ENCODE measurements at regions not wholly inside any gene's neighbourhood (a gene's known extent, or its start where the extent isn't known, plus 50 kb on each side); places are given as distances from the start of the nearest gene placed in this dataset.

DNA sequence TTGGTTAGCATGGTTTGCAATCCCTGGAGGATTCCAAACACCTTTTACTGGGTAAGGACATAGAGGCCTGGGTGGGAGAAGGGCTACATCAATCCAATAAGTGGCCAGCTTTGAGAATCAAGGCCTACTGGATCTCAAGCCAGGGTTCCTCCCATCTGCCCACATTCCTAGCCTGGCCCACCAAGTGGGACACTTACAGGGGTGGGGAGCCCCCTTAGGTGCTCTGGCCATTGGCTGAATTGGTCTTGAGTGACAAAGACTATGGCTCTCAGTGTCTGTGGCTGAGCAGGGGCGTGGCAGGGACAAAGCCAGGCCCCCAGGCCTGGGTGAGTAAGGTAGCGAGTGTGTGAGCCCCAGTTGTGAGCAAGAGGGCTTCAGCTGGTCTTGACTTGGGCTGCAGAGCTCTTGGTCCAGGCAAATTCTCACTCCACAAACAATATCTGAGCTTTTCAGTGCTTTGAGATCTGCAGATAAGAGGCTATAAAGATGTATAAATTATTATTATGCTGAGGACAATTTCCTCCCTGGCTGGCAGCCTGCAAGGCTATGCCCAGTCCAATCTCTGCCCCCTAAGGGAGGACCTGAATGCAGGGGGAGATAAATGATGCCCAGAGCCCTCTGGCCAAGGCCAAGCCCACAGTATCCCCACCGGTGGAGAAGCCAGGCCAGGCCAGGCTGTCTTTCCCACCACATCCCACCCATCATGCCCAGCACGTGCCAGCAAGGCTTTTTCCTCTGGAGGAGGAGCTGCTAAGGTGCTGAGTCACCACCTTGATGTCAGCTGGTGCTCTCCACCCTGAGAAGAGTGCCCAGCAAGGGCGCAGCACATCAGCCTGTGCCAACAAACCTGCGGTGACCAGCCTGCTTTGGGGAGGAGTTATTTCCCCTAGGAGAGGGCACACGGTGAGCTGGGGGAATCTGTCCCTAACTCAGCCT, 80.7 kb upstream of the DUSP5 start:
- TF ChIP-seq, protein P1, sequence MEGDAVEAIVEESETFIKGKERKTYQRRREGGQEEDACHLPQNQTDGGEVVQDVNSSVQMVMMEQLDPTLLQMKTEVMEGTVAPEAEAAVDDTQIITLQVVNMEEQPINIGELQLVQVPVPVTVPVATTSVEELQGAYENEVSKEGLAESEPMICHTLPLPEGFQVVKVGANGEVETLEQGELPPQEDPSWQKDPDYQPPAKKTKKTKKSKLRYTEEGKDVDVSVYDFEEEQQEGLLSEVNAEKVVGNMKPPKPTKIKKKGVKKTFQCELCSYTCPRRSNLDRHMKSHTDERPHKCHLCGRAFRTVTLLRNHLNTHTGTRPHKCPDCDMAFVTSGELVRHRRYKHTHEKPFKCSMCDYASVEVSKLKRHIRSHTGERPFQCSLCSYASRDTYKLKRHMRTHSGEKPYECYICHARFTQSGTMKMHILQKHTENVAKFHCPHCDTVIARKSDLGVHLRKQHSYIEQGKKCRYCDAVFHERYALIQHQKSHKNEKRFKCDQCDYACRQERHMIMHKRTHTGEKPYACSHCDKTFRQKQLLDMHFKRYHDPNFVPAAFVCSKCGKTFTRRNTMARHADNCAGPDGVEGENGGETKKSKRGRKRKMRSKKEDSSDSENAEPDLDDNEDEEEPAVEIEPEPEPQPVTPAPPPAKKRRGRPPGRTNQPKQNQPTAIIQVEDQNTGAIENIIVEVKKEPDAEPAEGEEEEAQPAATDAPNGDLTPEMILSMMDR (IDR thresholded peaks at IDR 0.05): no peak
- no peak for TF ChIP-seq POLR2A (IDR thresholded peaks at IDR 0.05)

All from gastroesophageal sphincter (tissue), 3 donors.